CD14-positive monocyte (primary cell): ENCODE measurements at regions not wholly inside any gene's neighbourhood (a gene's known extent, or its start where the extent isn't known, plus 50 kb on each side); places are given as distances from the start of the nearest gene placed in this dataset.

Experiments
- DNase-seq, 3 donors: peaks; one replicate each; pipeline ENCODE4 v3.0.0-alpha.2; 2011 to 2022
- H2AFZ ChIP-seq: 2 replicates; pipeline ENCODE4 v1.6.0; 2012; ENCODE audit warnings: mild to moderate bottlenecking, low read depth, low read length, inconsistent platforms; ENCODE audit not compliant: insufficient read depth, poor library complexity, severe bottlenecking
- H3K27ac ChIP-seq, 2 donors: 1 replicate in 1 of 2; 2 replicates in 1 of 2; pipeline ENCODE4 v1.5.1; 2012 to 2013; ENCODE audit warnings: low read length in 2 of 2, control low read depth in 1 of 2, inconsistent platforms in 1 of 2, low read depth in 1 of 2, mild to moderate bottlenecking in 1 of 2
- H3K27me3 ChIP-seq, 2 donors: one replicate each; pipeline versions ENCODE4 v1.6.0 to v1.6.1; 2011 to 2013; ENCODE audit warnings: low read length in 2 of 2; ENCODE audit not compliant: control insufficient read depth in 2 of 2, insufficient read depth in 2 of 2
- H3K36me3 ChIP-seq, 2 donors: replicated peaks in 1 of 2; 1 replicate in 1 of 2; 2 replicates in 1 of 2; pipeline versions ENCODE4 v1.5.1 to v1.6.1; 2012 to 2013; ENCODE audit warnings: low read length in 2 of 2, control low read depth in 1 of 2, inconsistent platforms in 1 of 2, mild to moderate bottlenecking in 1 of 2; ENCODE audit not compliant: insufficient read depth in 2 of 2, control insufficient read depth in 1 of 2
- H3K4me1 ChIP-seq, 2 donors: 1 replicate in 1 of 2; 2 replicates in 1 of 2; pipeline versions ENCODE4 v1.5.1 to v1.6.1; 2012 to 2013; ENCODE audit warnings: low read length in 2 of 2, control low read depth in 1 of 2, inconsistent platforms in 1 of 2, mild to moderate bottlenecking in 1 of 2, moderate library complexity in 1 of 2; ENCODE audit not compliant: insufficient read depth in 2 of 2, control insufficient read depth in 1 of 2
- H3K4me2 ChIP-seq: replicated peaks from 2 replicates; pipeline ENCODE3; 2012; ENCODE audit warnings: low read length, moderate library complexity, mild to moderate bottlenecking; ENCODE audit not compliant: poor library complexity, severe bottlenecking; ENCODE audit errors: extremely low read depth
- H3K4me3 ChIP-seq, 3 experiments: fragments of 200-600 bp in 1 of 3; sonication (generic) in 1 of 3; replicated peaks in 1 of 3; 1 replicate in 2 of 3; 2 replicates in 1 of 3; pipeline ENCODE4 v1.5.1; 2011 to 2013; ENCODE audit warnings: low read length in 3 of 3, mild to moderate bottlenecking in 3 of 3, control low read depth in 2 of 3, low read depth in 2 of 3, inconsistent platforms in 1 of 3, moderate library complexity in 1 of 3
- H3K79me2 ChIP-seq: 2 replicates; pipeline ENCODE4 v1.6.0; 2012; ENCODE audit warnings: mild to moderate bottlenecking, control low read depth, inconsistent platforms, low read length, moderate library complexity; ENCODE audit not compliant: insufficient read depth
- H3K9ac ChIP-seq: 2 replicates; pipeline ENCODE4 v1.6.0; 2017; ENCODE audit warnings: low read length, mild to moderate bottlenecking; ENCODE audit not compliant: insufficient read depth, poor library complexity, severe bottlenecking
- H3K9me3 ChIP-seq, 2 donors: replicated peaks in 1 of 2; 1 replicate in 1 of 2; 2 replicates in 1 of 2; pipeline versions ENCODE4 v1.5.1 to v1.6.1; 2012 to 2013; ENCODE audit warnings: low read length in 2 of 2, control low read depth in 1 of 2; ENCODE audit not compliant: control insufficient read depth in 1 of 2, insufficient read depth in 1 of 2
- H4K20me1 ChIP-seq: 2 replicates; pipeline ENCODE4 v1.6.0; 2012; ENCODE audit warnings: mild to moderate bottlenecking, low read length, control low read depth, moderate library complexity; ENCODE audit not compliant: insufficient read depth
- H3K27ac Mint-ChIP-seq, 7 donors: one replicate each; pipeline ENCODE4 v1.8.0; 2020; ENCODE audit warnings: mild to moderate bottlenecking in 7 of 7, mixed read lengths in 7 of 7, moderate library complexity in 6 of 7, inconsistent platforms in 2 of 7
- H3K27me3 Mint-ChIP-seq, 3 donors: one replicate each; pipeline ENCODE4 v1.8.0; 2021 to 2022; ENCODE audit warnings: low read depth in 3 of 3, mild to moderate bottlenecking in 3 of 3, mixed read lengths in 3 of 3, moderate library complexity in 3 of 3, inconsistent platforms in 1 of 3
- H3K36me3 Mint-ChIP-seq, 2 donors: one replicate each; pipeline ENCODE4 v1.8.0; 2020; ENCODE audit warnings: mixed read lengths in 2 of 2, inconsistent platforms in 1 of 2, mild to moderate bottlenecking in 1 of 2
- H3K4me1 Mint-ChIP-seq: one replicate; pipeline ENCODE4 v1.8.0; 2020; ENCODE audit warnings: mild to moderate bottlenecking, mixed read lengths
- H3K4me3 Mint-ChIP-seq, 2 donors: one replicate each; pipeline ENCODE4 v1.8.0; 2020; ENCODE audit warnings: mild to moderate bottlenecking in 2 of 2, mixed read lengths in 2 of 2, moderate library complexity in 1 of 2
- H3K9me3 Mint-ChIP-seq, 7 donors: one replicate each; pipeline ENCODE4 v1.8.0; 2020 to 2022; ENCODE audit warnings: mixed read lengths in 7 of 7, mild to moderate bottlenecking in 6 of 7, moderate library complexity in 6 of 7, inconsistent platforms in 2 of 7
- CTCF ChIP-seq: fragments of 200-600 bp; IDR thresholded peaks from one replicate; pipeline ENCODE4 v1.8.0; 2022; ENCODE audit warnings: antibody characterized with exemption, mild to moderate bottlenecking
- WGBS: methylation state at CpG from one replicate; pipeline ENCODE4 v1.1.5; 2013; ENCODE audit warnings: missing lambda C conversion rate; ENCODE audit not compliant: insufficient coverage; 5-methylcytosine and 5-hydroxymethylcytosine counted together
- intact Hi-C, 2 donors: fragments of 100-400 bp; cut with micrococcal nuclease; formaldehyde crosslinking; loops; one replicate each; pipeline versions ENCODE4 v1.15.0 to v1.15.1; 2023

- no peak overlapping the region for H3K4me2 ChIP-seq
- H3K4me3 ChIP-seq = no peak overlapping the region
- no peaks in the 10 kb centered on the region for H3K4me1 ChIP-seq
- no peaks in the 10 kb centered on the region for H3K79me2 ChIP-seq
- no peaks in the 10 kb centered on the region for H3K27me3 ChIP-seq
- Mint-ChIP-seq H3K4me1 (peaks cover 5% of the 10 kb centered on the region), H3K27ac (peak overlapping the region in 1 of 7 donors; percentile 13), H3K27me3 (peaks cover 16 to 19% (median 17%) of the 10 kb centered on the region in 3 donors), H3K9me3 (peaks cover 2 to 32% (median 13%) of the 10 kb centered on the region in 7 donors), H3K4me3 (no peak overlapping the region), H3K36me3 (no peaks in the 10 kb centered on the region)
- no peak for TF ChIP-seq CTCF
- WGBS = 90% methylated on average over 8 of the region's 9 CpGs
- H3K36me3 ChIP-seq = no peaks in the 10 kb centered on the region
- no peak overlapping the region for H3K9ac ChIP-seq
- intact Hi-C loops = no loop called here
- no peaks in the 10 kb centered on the region for H4K20me1 ChIP-seq
- H2AFZ ChIP-seq = no peak overlapping the region
- no peak overlapping the region for H3K27ac ChIP-seq
- peaks cover 0 to 13% of the 10 kb centered on the region in 2 donors for H3K9me3 ChIP-seq
- DNase-seq = no peak
These were observed 273.8 kb downstream of the MRTFB start for GRCh38 chr16:14344945-14345344.

- Histone ChIP-seq H3K27me3 (no peaks in the 10 kb centered on the region), H4K20me1 (no peaks in the 10 kb centered on the region), H3K9ac (no peak overlapping the region), H3K9me3 (peaks cover 0 to 13% of the 10 kb centered on the region in 2 donors), H3K4me3 (no peak overlapping the region), H3K36me3 (no peaks in the 10 kb centered on the region), H3K4me1 (no peaks in the 10 kb centered on the region), H3K4me2 (no peak overlapping the region), H3K79me2 (no peaks in the 10 kb centered on the region), H2AFZ (no peak overlapping the region), H3K27ac (no peak overlapping the region)
- intact Hi-C loops = no loop called here
- TF ChIP-seq CTCF = no peak
- H3K36me3 Mint-ChIP-seq = no peaks in the 10 kb centered on the region
- no peak for DNase-seq
- H3K9me3 Mint-ChIP-seq = peaks cover 2 to 32% (median 13%) of the 10 kb centered on the region in 7 donors
- H3K27ac Mint-ChIP-seq = no peak overlapping the region
- peak overlapping the region in 1 of 2 donors; percentile 19 for H3K4me3 Mint-ChIP-seq
- H3K27me3 Mint-ChIP-seq = peaks cover 15 to 18% (median 16%) of the 10 kb centered on the region in 3 donors
- H3K4me1 Mint-ChIP-seq = peaks cover 5% of the 10 kb centered on the region
- 50% methylated on average over 1 of the region's 5 CpGs for WGBS
These were observed 273.2 kb downstream of the MRTFB start for GRCh38 chr16:14344292-14344691.
